ENCODE measurements at regions not wholly inside any gene's neighbourhood (a gene's known extent, or its start where the extent isn't known, plus 50 kb on each side); places are given as distances from the start of the nearest gene placed in this dataset.

DNA sequence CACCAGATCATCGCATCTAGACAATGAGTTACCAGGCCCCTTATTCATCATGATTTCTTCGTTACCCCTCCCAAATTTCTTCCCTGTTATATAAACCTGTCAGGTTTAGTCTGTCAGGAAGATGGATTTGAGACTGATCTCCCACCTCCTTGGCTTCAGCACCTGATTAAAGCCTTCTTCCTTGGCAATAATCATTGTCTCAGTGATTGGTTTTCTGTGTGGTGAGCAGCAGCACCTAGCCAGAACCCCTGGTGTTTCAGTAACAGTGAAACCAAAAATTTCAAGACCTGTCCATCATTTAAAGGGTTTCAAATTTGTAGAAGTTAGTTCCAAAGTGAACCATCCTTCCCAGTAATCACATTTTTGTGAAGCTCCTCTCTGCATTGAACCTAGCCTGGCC is 209.8 kb upstream of the GJE1 start:
- TF ChIP-seq, protein P1, sequence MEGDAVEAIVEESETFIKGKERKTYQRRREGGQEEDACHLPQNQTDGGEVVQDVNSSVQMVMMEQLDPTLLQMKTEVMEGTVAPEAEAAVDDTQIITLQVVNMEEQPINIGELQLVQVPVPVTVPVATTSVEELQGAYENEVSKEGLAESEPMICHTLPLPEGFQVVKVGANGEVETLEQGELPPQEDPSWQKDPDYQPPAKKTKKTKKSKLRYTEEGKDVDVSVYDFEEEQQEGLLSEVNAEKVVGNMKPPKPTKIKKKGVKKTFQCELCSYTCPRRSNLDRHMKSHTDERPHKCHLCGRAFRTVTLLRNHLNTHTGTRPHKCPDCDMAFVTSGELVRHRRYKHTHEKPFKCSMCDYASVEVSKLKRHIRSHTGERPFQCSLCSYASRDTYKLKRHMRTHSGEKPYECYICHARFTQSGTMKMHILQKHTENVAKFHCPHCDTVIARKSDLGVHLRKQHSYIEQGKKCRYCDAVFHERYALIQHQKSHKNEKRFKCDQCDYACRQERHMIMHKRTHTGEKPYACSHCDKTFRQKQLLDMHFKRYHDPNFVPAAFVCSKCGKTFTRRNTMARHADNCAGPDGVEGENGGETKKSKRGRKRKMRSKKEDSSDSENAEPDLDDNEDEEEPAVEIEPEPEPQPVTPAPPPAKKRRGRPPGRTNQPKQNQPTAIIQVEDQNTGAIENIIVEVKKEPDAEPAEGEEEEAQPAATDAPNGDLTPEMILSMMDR (IDR thresholded peaks at IDR 0.05) = no peak
- TF ChIP-seq POLR2A (IDR thresholded peaks at IDR 0.05) = no peak
